ENCODE measurements at regions not wholly inside any gene's neighbourhood (a gene's known extent, or its start where the extent isn't known, plus 50 kb on each side); places are given as distances from the start of the nearest gene placed in this dataset.

DNA sequence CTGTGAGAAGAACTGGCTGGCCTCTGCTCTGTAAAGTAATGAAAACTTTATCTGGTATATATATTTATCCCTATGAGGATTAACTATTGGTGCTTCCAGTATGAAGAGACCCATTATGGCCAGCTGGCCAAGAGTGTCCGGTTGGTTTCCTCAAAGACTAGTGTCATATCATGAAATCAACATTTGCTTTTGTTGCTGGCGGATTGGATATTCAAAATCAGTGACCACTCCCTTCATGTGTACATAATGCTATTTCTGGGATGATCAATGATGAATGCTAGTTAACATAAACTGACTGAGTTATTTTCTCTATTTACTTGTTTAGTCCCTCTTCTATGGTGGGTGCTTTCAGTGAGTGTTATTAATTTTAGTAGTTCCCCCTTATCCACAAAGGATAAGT is 60.8 kb upstream of the NUDT12 start:
- no peak for DNase-seq (ENCODE audit: low read depth)
- TF ChIP-seq, protein P1, sequence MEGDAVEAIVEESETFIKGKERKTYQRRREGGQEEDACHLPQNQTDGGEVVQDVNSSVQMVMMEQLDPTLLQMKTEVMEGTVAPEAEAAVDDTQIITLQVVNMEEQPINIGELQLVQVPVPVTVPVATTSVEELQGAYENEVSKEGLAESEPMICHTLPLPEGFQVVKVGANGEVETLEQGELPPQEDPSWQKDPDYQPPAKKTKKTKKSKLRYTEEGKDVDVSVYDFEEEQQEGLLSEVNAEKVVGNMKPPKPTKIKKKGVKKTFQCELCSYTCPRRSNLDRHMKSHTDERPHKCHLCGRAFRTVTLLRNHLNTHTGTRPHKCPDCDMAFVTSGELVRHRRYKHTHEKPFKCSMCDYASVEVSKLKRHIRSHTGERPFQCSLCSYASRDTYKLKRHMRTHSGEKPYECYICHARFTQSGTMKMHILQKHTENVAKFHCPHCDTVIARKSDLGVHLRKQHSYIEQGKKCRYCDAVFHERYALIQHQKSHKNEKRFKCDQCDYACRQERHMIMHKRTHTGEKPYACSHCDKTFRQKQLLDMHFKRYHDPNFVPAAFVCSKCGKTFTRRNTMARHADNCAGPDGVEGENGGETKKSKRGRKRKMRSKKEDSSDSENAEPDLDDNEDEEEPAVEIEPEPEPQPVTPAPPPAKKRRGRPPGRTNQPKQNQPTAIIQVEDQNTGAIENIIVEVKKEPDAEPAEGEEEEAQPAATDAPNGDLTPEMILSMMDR (conservative IDR thresholded peaks at IDR 0.05; ENCODE audit: low read length), result no peak
- no peak overlapping the region for H3K4me3 ChIP-seq (ENCODE audit: low read length)

DNA sequence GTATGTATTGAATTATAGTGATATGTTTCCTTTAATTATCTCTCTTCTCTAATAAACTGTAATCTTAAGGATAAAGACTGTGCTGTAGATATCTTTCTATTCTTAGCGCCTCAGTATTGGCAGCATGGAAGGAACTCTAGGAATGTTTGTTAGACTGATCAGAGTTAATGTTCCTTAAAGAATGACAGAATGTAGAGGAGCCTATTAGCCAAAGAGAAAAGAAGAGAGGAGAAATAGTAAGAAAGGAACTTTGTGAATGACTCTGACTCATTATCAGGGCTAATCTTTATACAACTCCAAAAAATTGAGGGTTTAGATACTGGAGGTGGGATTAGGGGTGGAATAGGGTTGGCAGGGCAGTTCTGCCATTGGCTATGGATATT is 59.0 kb upstream of the NUDT12 start:
- DNase-seq (ENCODE audit: low read depth), result no peak
- H3K4me3 ChIP-seq (ENCODE audit: low read length), result no peak overlapping the region
- TF ChIP-seq, protein P1 (conservative IDR thresholded peaks at IDR 0.05; ENCODE audit: low read length), result no peak

DNA sequence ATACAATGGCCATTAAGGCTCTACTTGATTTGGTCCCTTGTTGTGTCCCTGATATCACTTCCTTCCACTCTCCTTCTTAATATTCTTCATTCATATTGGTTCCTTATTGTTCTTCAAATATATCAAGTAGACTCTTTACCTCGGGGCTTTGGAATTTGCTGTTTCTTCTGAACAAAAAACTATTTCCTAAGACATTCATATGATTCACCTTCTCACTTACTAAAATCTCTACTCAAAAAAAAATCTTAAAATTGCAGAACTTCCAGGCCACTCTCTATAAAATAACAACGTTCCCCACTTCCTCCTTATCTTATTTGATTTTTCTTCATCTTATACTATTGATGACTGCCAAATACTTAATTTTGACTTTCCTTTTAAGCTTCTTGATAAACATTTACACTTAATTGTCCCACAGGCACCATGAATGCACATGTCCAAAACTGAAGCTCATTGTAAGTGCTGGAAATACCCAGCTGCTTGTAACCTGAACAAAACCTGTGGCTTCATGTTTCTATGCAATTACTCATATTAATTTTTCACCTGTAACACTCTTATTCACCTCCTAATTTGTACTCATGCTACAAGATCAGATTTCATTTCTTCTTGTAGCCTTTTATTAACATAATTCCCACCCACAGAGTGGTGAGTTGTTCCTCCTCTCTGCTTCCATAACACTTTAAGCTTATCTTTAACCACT is 58.4 kb upstream of the NUDT12 start:
- DNase-seq (ENCODE audit: low read depth), result no peak
- no peak overlapping the region for H3K4me3 ChIP-seq (ENCODE audit: low read length)
- TF ChIP-seq, protein P1 (conservative IDR thresholded peaks at IDR 0.05; ENCODE audit: low read length), result no peak

DNA sequence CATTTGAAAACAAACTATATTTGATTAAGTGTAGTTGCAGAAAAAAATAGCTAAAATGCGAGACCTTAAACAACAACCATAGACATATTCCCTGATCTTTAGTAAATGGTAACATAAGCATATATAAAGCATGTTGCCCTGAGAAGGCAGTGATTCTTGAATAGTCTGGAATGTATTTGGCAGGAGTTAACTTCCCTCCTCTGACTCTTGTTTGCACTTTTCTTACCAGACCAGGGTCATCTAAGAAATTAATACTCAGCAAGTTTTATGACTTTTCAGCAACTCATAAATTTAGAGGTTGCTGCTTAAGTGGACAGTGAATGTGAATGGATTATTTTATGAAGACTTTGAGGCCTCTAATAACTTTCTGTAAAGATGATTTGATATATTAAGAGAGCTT is 55.3 kb upstream of the NUDT12 start:
- no peak overlapping the region for H3K4me3 ChIP-seq (ENCODE audit: low read length)
- TF ChIP-seq, protein P1 (conservative IDR thresholded peaks at IDR 0.05; ENCODE audit: low read length), result no peak
- no peak for DNase-seq (ENCODE audit: low read depth)

DNA sequence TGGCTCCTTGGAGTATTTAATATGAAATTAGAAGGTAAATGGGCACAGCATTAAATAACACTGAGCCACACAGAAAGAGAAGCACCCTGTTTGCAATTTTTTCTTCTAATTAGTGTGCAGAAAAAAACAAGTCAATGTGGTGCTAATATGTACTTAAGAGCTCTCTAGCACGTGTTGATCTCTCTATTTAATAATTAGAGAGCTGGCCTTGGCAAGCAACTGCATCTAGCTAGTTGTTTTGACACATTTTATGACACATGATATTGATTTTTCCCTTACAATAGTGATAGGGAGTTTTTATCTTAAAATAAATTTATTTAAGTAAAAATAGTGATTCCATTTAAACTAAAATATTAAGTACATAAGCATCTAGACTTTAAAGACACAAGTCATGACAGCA is 54.5 kb upstream of the NUDT12 start:
- no peak for DNase-seq (ENCODE audit: low read depth)
- H3K4me3 ChIP-seq (ENCODE audit: low read length), result no peak overlapping the region
- TF ChIP-seq, protein P1 (conservative IDR thresholded peaks at IDR 0.05; ENCODE audit: low read length), result no peak

DNA sequence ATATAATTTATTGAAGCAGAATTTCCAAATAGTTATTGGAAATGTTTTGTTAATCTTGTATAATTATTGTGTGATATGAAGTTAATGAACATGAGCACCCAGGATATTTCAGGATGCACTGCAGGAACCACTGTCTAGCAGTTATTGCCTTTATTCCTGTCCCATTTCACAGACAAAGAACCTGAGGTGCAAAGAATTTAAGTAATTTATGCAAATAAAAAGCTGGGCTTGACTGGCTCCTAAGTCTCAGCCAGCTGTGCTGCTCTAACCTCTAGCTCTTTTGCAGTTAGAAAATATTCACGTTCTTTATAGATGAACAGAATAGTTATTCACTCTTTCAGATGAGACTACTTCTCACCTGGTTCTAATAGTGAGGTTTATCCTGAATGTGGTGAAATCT is 50.0 kb upstream of the NUDT12 start:
- TF ChIP-seq, protein P1 (conservative IDR thresholded peaks at IDR 0.05; ENCODE audit: low read length), result no peak
- no peak for DNase-seq (ENCODE audit: low read depth)
- H3K4me3 ChIP-seq (ENCODE audit: low read length), result no peak overlapping the region
